ENCODE measurements at regions not wholly inside any gene's neighbourhood (a gene's known extent, or its start where the extent isn't known, plus 50 kb on each side); places are given as distances from the start of the nearest gene placed in this dataset.

DNA sequence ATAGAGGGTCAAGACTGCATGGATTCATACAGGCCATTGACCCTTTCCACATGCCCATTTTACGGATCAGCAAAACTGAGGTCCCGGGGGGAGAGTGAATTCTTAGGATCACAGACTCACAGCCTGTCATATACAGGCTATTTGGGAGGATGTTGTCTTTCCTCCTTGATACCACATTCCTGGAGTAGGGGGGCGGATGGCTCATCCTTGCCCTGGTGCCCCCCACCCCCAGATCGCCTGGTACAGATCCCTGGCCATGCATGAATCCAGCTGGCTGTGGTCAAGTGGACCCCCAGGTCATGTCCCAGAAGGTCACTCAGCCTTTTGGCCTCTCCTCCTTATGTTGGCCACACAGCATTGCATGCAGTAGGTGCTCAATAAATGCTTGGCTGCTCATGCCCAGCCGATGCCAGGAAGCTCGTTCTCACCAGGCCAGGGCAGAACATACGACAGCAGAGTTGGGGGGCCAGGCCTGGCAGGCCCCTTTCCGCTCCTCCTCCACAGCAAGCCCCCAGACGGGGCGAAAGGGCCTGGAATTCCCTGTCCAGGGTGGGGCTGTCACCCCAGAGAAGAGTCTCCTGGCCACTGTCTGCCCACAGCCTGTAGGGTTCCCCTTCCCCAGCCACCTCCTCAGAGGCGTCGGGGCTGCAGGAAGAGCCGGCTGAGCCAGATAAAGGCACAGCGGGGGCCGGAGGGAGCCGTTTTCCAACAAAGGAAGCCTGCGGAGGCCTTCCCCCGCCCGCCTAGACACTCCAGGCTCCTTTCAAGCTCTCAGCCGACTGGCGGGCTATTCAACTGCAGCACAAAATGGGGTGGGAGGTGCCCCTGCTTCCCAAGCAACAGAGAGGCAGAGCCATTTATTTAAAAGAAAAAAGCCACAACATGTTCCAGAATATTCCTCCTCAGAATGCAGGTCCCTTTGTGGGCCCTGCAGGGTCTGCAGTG is 215.7 kb upstream of the CIBAR2 start:
- no peak for DNase-seq (ENCODE audit: low read depth)

DNA sequence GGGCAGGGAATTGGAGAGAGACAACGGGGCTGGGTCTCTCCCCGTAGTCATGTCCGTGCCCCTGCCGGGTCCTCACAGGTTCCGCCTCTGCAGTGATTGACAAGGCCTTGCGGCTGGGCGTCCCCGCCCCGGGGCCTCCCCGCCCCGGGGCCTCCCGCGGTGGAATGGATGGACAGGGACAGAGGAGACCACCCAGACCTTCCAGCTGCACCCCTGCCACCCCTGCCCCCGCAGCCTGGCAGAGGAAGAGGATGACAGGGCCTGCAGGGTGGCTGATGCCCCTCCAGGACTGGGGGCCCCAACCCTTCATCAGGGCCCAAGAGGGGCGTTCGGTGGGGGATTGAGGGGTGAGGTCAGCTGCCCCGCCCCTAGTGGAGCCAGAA is 216.4 kb upstream of the CIBAR2 start:
- DNase-seq (ENCODE audit: low read depth): no peak

DNA sequence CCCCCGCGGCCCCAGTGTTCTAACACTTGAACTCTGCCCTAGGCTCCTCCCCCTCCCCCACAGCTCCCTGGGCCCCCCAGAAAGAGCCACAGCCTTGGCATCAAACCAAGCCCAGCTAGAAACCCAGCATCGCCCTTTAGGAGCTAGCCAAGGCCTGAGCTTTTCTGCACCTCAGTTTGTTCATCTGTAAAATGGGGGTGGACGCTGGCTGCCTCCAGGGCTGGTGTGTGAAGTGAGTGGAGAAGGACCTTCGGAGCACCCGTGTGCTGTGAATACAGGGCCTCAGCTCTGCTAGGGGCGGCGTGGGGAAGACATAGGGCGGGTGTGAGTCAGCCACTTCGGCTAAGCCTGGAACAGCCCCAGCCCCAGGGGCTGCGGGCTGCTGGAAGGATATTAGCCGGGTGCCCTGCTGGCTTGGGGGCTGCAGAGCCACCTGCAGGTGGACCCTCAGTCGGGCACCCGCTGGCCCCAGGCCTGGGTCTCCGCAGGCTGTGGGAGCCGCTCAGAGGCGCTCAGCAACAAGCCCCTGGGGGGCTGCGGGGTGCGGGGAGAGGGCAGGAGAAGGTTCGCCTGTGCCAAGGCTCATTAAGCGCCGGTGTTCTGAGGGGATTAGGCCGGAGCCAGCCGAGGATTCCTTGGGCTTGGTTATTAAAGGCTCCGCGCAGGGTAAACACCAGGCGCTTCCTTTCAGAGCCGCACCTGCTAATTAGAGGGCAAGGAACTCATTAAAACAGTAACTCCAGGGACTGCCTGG is 217.0 kb upstream of the CIBAR2 start:
- no peak for DNase-seq (ENCODE audit: low read depth)

DNA sequence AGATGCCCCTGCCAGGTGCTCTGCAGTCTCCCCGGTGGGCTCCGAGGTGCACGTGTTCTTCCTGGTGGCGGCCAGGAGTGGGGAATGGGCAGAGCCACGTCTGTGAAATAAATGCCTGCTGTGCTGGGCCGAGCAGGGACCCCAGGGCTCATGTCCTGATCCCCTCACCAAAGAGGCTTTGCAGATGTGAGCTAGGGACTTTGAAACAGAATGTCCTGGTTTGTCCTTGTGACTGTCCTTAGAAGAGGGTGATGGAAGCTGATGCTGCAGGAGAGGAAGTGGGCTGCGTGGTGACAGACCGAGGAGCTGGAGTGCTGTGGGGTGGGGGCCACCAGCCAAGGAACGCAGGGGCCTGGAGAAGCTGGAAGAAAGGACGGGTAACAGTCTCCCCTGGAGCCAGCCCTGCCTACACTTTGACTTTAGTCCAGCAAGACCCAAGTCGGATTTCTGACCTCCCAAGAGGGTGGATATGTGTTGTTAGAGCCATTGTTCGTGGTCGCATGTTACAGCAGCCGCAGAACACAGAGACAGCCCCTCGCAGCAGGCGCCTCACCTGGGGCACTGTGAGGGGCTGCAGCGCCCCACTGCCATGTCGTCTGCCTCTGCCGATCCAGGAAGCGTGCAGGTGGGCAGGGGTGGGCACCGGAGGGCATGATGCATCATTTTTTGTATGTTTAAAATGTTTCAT is 217.9 kb upstream of the CIBAR2 start:
- DNase-seq (ENCODE audit: low read depth): no peak

DNA sequence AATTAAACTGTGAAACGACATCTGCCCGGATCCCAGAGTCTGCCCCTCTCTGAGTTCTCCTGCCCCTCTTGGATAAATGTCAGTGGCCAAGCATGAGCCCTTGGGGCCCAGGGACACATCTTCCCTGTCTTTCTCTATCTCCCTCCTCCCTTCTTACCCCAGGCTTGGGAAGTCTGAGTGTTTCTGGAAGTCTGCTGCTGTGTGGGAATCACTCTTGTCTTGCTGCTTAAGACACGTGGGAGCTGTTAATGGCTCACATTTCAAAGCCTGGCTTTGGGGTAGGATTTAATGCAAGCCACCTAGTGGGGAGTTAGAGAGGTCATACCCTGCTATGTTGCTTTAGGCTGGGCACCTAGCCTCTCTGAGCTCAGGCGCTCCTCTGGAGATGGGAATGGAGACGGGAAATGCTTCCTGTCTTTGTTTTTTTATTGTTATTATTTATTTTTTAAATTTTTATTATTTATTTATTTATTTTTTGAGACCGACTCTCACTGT is 218.5 kb upstream of the CIBAR2 start:
- no peak for DNase-seq (ENCODE audit: low read depth)

DNA sequence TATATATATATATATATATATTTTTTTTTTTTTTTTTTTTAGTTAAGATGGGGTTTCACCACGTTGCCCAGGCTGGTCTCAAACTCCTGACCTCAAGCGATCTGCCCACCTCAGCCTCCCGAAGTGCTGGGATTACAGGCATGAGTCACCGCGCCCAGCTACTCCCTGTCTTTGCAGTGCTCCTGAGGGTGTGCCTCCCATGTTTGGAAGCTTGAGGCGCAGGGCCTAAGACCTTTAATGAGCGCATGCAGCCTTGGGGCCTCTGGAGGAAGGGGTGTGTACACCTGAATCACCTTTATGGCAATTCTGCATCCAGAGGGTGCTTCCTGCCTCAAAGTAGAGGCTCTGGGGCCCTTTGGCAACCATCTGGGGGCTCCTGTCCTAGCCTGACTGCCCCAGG is 219.4 kb upstream of the CIBAR2 start:
- no peak for DNase-seq (ENCODE audit: low read depth)

DNA sequence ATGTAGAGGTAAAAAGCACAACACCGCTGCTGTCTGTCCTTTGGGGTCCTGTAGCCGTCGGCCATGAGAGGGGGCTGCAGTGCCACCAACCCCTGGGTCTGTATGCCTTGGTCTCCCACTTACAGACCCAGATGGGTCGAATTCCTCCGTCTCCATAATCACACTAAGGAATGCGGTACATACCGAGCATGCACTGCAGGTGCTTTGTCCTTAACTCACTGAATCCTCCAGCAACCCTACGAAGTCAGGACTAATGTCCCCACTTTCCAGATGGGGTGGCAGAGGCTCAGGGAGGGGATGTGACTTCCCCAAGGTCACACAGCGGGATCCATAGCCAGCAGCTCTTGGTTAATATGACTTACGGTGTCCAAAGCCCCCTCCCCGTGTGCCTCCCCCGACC is 219.9 kb upstream of the CIBAR2 start:
- DNase-seq (ENCODE audit: low read depth): no peak

DNA sequence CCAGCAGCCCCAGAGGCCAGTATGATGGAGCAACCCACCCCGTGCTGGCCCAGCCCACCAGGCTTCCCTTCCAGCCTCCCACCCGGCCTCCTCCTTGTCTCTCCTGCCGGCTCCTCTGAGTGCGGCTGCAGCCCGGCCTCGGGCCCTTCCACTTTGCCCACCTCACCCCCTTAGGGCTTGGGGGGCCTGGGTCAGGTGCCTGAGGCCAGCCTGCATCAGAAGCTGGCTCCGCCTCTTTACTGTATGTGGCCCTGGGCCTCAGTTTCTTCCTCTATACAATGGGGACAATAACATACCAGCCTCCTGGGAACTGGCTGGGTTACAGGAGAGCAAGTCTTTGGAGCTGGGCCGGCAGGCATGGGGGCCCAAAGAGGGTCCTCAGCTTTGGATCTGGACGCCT is 221.1 kb upstream of the CIBAR2 start:
- no peak for DNase-seq (ENCODE audit: low read depth)

DNA sequence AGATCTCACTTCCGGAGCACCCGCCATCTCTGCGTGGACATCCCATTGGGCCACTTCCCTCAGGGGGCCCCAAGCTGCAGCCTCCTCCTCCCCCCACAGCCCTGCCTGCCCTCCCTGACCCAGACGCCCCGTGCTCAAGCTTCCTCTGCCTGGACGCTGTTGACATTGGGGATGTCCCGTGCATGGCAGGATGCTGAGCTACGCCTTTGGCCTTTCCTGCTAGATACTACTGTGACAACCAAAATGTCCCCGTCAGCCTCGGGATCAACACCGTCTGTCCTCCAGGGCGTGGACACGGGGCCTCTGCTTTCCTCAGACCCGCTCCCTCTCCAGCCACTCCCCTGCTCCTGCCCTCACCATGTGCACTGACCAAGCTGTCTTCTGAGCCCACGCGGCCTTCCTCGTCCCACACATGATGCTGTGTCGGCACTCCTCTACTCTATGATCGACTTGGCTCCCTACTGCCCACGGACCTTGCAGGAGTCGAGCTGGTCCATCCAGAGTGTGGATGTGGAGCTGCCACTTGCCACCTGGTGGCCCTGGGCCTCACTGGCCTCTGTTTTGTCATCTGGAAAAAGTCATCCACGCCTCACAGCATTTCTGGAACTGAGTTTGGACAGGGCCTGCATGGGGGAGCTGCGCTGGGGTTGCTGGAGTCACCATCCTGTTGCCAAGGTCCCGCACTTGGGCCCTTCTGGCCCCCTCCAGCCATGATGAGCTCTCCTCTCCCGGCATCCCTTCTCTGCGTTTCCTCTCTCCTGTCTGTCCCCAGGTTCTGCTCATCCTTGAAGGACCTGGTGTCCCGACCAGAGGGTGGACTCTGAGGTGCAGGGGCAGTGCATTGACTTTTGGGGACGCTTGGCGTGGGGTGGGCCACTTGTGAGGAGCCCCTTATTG is 221.7 kb upstream of the CIBAR2 start:
- no peak for DNase-seq (ENCODE audit: low read depth)

DNA sequence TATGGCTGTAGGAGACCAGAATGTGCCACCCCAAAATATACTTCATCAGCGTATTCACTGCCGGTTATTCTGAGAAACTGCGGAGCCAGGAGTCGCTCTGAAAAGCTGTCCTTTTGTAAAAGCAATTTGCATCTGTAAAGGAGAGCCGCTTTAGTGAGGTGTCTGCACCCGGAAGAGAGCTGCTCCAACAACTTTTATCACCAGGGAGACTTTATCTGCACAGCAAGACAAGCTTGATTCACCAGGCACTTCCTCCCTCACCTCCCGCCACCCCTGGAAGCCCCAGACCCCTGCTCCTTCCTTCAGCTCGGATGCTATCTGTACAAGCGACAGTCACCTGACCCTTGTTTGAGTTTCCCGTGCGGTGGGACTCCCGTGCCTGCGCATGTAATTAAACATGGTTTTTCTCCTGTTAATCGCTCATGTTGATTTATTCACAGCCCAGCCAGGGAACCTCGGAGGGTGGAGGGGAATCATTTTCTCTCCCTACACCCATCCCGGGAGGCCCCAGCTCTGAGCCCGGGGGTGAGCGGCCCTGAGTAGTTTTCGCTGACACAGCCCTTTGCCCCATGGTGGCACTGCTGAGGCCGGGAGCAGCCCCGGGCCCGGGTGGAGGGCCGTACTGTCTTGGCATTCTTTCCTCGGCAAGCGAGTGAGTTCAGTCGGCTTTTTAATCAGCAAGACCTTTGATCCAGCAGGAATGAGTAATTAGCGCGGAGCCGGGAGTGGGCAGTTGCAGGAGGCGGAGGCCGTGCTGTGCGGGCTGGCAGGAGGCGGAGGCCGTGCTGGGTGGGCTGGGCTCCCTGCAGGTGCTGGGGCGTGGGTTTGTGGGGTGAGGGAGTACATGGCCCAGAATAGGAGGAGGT is 222.7 kb upstream of the CIBAR2 start:
- DNase-seq (ENCODE audit: low read depth): no peak

DNA sequence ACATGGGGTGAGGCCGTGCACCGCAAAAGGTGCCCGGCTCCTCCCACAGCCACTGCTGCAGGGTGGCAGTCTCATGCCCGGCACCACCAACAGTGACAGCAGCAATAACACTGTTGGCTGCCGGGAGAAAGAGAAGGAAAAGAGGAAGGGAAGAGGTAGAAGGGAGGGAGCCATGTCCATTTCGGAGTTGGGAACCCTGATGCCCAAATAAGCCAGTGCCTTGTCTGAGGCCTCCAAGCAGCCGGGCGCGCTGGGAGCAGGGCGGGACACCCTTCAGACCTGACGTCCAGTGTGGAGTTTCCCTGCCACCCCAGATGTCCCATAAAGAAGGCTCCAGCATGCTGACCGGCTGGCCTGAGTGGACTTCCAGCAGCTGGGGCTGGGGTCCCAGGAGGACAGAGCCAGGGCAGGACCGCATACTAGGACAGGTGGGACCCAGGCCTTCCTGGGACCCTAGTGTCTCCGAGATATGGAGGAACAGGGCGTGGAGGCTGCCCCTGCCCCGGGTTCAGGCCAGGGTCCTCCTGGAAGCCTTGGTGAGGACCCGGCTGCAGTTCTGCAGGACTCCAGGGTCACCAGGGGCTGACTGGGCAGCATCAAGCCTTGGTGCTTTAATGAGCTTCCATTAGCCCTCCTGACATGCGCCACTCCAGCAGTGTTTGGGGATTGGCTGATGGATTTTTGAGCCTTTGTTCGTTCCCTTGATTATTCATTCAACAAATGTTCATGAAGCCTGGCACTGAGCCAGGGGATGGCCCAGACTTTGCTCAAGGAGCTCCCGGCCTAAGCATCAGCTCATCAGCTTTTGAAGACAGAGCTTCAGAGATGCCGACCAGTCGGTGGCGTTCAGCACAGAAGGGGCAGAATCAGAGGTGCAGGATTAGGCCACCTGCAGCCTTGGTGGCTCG is 223.6 kb upstream of the CIBAR2 start:
- DNase-seq (ENCODE audit: low read depth): no peak

DNA sequence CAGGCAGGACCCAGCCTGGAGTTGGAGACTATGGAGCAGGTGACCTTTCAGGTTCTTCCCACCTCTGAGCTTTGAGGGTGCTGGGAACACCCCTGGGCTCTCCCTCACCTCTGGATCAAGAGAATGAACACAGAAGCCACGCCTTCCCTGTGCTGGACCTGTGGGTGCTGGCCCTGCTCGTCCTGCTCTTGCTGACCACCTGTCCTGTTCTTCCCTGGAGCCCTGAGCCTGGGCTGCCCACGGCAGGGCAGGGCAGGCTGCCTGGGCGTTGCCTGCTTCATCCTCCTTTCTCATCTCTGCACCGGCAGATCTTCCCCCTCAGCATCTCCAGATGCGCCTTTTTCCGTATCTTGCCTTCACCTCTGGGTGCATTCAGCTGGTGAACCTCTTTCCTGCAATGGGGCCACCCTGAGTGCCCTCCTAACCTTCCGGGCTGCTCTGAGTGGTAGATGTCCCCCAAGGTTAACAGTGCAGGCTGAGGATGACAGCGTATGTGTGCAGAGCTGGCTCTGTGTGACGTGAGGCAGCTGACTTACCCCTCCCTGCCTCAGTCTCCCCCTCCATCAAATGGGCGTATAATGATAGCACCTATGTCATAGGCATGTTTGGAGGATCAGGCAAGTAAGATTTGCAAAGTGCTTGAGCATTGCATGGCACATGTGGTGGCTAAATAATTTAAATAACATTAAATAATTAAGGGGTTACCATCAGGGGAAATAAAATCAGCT is 225.8 kb upstream of the CIBAR2 start:
- DNase-seq (ENCODE audit: low read depth): no peak

DNA sequence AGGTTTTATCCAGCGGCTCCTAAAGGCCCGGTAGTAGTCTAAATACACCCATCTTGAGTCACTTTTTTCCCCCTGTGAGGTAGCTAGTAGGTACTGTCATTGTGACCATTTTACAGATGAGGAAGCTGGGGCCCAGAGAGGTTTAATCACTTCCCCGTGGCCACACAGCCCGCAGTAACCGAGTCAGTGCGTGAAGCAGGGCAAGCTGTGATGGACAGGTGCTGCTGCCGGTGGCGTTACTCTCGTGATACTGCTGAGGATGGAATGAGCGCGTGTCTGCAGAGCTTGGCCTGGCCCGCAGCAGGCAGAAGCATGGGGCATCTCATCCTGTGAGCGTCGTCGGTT is 226.3 kb upstream of the CIBAR2 start:
- no peak for DNase-seq (ENCODE audit: low read depth)

DNA sequence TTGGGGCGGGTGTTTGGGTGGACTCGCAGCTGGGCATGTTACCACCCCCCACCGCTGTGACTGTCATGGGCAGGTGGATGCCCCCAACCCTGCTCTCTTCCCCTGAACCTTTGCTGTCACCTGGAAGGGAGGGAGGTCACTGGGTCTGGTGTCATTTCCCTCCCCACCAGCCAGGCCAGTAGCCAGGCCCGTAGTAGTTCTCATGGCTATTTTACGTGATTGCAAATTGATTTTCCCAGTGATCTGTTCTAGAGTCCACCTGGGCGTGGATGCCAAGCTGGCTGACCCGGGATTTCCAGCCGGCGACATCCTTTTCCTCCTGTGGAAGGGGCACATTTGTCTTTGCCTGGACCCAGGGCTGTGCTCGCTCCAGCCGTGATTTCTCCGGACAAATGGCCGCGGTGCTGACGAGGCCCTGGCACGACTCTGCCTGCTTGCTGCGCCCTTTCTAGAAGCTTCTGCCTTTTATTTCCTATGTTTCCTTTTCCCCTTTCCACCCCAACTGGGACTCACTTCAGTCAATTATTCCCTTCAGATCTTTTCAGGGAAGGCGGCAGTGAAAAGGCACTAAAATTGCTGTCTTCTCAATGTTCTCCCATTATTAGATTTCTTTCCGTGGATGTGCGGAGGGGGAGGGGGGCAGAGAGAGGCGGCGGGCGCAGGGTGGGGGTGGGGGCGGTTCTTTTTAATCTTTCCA is 226.9 kb upstream of the CIBAR2 start:
- no peak for DNase-seq (ENCODE audit: low read depth)

DNA sequence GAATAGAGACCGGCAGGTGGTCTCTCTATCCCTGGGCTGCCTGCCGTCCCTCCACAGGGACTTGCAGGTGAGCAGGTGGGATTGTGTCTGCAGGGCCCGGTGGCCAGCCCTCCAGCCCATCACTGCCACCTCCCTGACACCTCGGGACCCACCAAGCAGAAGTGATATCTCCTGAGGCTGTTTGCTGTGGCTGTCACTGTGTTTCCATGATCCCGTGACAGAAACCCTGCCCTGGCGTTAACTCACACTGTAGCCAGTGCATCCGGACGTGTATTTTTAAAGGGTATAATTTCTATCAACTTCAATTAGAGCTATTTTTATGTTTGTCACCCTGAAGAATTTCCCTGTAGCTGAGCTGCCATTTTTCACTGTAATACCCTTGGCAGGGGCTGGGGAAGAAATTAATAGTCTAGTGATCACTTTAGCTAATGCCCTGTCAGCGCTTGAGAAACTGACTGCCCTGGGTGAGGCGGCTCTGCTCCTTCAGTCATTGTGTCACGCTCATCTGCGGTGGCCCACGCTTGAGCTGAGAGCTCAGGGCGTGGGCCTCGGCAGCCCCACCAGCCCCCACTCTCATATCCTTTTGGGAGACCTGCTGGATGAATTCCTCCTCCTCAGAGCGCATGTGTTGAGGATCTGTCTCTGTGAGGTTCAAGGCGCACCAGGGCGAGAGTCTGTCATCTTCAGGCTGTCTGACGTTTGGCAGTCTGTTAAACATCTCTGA is 229.9 kb upstream of the CIBAR2 start:
- no peak for DNase-seq (ENCODE audit: low read depth)

DNA sequence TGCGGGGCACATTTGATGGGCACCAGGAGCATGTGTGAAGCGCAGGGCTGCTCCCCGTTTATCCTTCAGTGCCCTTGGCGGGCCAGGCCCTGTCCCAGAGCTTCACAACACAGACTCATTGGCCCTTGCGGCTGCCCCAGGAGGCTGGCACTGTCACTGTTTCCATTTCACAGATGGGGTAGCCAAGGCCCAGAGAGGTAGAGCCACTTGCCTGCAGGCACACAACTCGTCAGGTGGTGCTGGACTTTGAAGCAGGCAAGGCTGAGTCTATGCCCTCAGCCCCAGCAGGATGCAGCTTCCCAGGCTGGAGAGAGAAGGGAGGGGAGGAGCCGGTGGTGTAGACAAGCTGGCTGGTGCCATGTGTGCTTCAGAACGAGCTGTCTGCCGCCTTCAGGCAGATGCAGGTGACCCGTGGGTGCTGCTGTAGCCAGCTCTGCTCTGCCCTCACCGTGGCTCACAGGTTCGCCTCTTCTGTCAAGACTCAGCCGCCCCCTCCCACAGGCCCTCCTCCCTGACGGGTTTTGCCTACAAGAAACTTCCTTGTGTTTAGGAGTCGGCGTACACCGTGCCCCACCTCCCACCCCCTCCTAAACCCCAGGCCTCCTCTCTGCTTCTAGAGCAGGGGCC is 232.3 kb upstream of the CIBAR2 start:
- DNase-seq (ENCODE audit: low read depth): no peak

DNA sequence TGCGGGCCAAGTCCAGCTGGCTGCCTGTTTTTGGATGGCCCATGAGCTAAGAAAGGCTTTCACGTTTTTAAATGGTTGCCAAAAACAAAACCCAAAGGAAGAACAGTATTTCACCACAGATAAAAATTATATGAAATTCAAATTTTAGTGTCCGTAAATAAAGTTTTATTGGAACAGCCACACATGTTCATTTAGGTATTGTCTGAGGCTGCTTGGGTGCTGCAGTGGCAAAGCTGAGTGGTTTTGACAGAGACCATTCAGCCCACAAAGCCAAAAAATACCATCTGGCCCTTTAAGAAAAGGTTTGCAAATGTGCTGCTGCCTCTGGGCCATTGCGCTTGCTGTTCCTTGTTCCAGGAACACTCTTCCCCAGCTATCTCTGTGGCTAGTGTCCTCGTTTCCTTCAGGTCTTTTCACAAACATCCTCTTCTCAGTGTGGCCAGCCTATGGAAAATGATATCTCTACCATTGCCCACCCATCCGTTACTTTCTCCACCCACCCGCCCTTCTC is 232.9 kb upstream of the CIBAR2 start:
- no peak for DNase-seq (ENCODE audit: low read depth)
